GM19324 (cell line): ENCODE measurements at regions not wholly inside any gene's neighbourhood (a gene's known extent, or its start where the extent isn't known, plus 50 kb on each side); places are given as distances from the start of the nearest gene placed in this dataset.
"Not testable (repeated sequence)": the region's sequence is repeated elsewhere in the genome, so short reads cannot be mapped to it uniquely, and the experiment has no call there.

Experiments used
- ATAC-seq: cut with Tn5 transposase; IDR thresholded peaks from one replicate; pipeline ENCODE4 v1.9.1; 2021; ENCODE audit warnings: mild to moderate bottlenecking, moderate library complexity; ENCODE audit not compliant: unreplicated experiment, low FRiP score

GRCh38 chr10:109735776-109736175 is 187.5 kb downstream of the XPNPEP1 start:
- ATAC-seq: no peak

GRCh38 chr10:109732254-109732965 is 190.9 kb downstream of the XPNPEP1 start:
- no peak for ATAC-seq

- not testable (repeated sequence) for ATAC-seq
These were observed 193.4 kb downstream of the XPNPEP1 start for GRCh38 chr10:109729895-109730294.

GRCh38 chr10:109727436-109727835 is 195.9 kb downstream of the XPNPEP1 start:
- no peak for ATAC-seq

GRCh38 chr10:109726473-109726872 is 196.8 kb downstream of the XPNPEP1 start:
- ATAC-seq: no peak

GRCh38 chr10:109723305-109723704 is 200.0 kb downstream of the XPNPEP1 start:
- no peak for ATAC-seq

- no peak for ATAC-seq
These were observed 201.8 kb downstream of the XPNPEP1 start for GRCh38 chr10:109721453-109722064.

- ATAC-seq: no peak
These were observed 217.2 kb downstream of the XPNPEP1 start for GRCh38 chr10:109706026-109706560.

GRCh38 chr10:109701633-109702215 is 221.6 kb downstream of the XPNPEP1 start:
- ATAC-seq: no peak

GRCh38 chr10:109698882-109699664 is 224.2 kb downstream of the XPNPEP1 start:
- no peak for ATAC-seq

GRCh38 chr10:109698086-109698485 is 225.2 kb downstream of the XPNPEP1 start:
- no peak for ATAC-seq

GRCh38 chr10:109696981-109697775 is 226.1 kb downstream of the XPNPEP1 start:
- no peak for ATAC-seq

- no peak for ATAC-seq
These were observed 226.8 kb downstream of the XPNPEP1 start for GRCh38 chr10:109696462-109696861.

GRCh38 chr10:109695988-109696387 is 227.3 kb downstream of the XPNPEP1 start:
- no peak for ATAC-seq

- ATAC-seq: no peak
These were observed 233.5 kb downstream of the XPNPEP1 start for GRCh38 chr10:109689785-109690184.

- ATAC-seq: no peak
These were observed 243.8 kb downstream of the XPNPEP1 start for GRCh38 chr10:109679478-109679877.

- no peak for ATAC-seq
These were observed 244.5 kb downstream of the XPNPEP1 start for GRCh38 chr10:109678857-109679256.

GRCh38 chr10:109676703-109677102 is 246.6 kb downstream of the XPNPEP1 start:
- no peak for ATAC-seq

GRCh38 chr10:109668703-109669102 is 254.6 kb downstream of the XPNPEP1 start:
- ATAC-seq: no peak

- ATAC-seq: no peak
These were observed 255.1 kb downstream of the XPNPEP1 start for GRCh38 chr10:109668154-109668665.
